H1 (cell line): ENCODE measurements at regions not wholly inside any gene's neighbourhood (a gene's known extent, or its start where the extent isn't known, plus 50 kb on each side); places are given as distances from the start of the nearest gene placed in this dataset.

Source experiments
- BACH1 ChIP-seq: IDR thresholded peaks from 2 replicates; pipeline ENCODE4 v1.6.1; 2012; ENCODE audit warnings: low read length, improper control_type of control experiment
- GTF2F1 ChIP-seq: IDR thresholded peaks from 2 replicates; pipeline ENCODE4 v1.6.1; 2012; ENCODE audit warnings: low read depth, low read length, improper control_type of control experiment, borderline replicate concordance
- HDAC6 ChIP-seq: IDR thresholded peaks from one replicate; pipeline ENCODE4 v1.7.1; 2012; ENCODE audit warnings: low read depth, mild to moderate bottlenecking, inconsistent platforms, low read length, moderate library complexity
- JUN ChIP-seq: IDR thresholded peaks from 2 replicates; pipeline ENCODE4 v1.6.1; 2011; ENCODE audit warnings: low read depth, mild to moderate bottlenecking, improper control_type of control experiment, low read length
- NRF1 ChIP-seq: IDR thresholded peaks from 2 replicates; pipeline ENCODE4 v1.6.1; 2011; ENCODE audit warnings: mild to moderate bottlenecking, low read depth, low read length, improper control_type of control experiment
- RNF2 ChIP-seq: fragments of 200-900, 300-1000 bp; sonication (generic); IDR thresholded peaks from 2 replicates; pipeline ENCODE4 v1.7.1; 2016; ENCODE audit warnings: borderline replicate concordance, low read depth, mild to moderate bottlenecking, antibody characterized with exemption, low read length; ENCODE audit not compliant: poor library complexity, severe bottlenecking; ENCODE audit errors: missing control alignments
- SAP30 ChIP-seq: fragments of 300-600 bp; sonication (generic); IDR thresholded peaks from 2 replicates; pipeline ENCODE4 v1.7.1; 2012; ENCODE audit warnings: low read length, moderate library complexity, mild to moderate bottlenecking, inconsistent platforms; ENCODE audit not compliant: insufficient read depth, insufficient replicate concordance

DNA sequence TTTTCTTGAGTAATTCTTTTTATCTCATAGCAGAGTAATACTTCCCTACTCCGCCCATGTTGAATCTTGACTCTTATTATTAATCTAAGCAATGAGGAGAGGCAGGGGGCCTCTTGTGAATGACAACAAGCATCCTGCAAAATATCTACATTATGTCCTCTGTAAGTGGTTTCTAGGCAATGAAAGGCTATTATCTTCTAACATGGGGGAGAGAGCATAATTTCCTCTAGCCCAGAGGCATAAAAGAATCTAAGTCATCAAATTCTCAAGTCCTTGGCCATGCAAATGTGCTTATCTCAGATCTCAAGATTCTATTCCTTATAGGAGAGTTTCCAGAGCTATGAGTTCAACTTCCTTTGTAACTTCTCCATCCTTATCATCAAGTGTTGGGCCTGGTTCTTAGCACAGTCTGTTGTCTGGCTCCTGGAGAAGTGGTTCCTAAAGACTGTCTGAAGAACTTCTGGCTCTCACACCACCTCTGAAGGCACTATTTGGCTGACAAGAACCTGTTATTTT lies 423.1 kb upstream of the INTU start (continued):
- TF ChIP-seq HDAC6, result no peak
- no peak for TF ChIP-seq SAP30
- TF ChIP-seq NRF1, result no peak
- TF ChIP-seq BACH1, result no peak
- TF ChIP-seq GTF2F1, result no peak
- no peak for TF ChIP-seq JUN
- no peak for TF ChIP-seq RNF2
